H1 (cell line): ENCODE measurements at regions not wholly inside any gene's neighbourhood (a gene's known extent, or its start where the extent isn't known, plus 50 kb on each side); places are given as distances from the start of the nearest gene placed in this dataset.

Source experiments
- CTCF ChIA-PET: fragments of 300-600 bp; sonication (Branson Sonifier 250); formaldehyde crosslinking; loops from one replicate; lab custom pipeline; 2021; ENCODE audit not compliant: partially characterized antibody; lab: Charles Lee
- POLR2A ChIA-PET: fragments of 300-600 bp; sonication (Branson Sonifier 250); formaldehyde crosslinking; loops from one replicate; lab custom pipeline; 2021; ENCODE audit warnings: inconsistent platforms; ENCODE audit not compliant: partially characterized antibody; lab: Charles Lee
- DNase-seq, 2 experiments: peaks; one replicate each; pipeline versions ENCODE4 v3.0.0 to v3.0.0-alpha.2; 2010 to 2022; ENCODE audit warnings: low spot score in 2 of 2, low read depth in 1 of 2, mixed read lengths in 1 of 2
- FAIRE-seq: peaks from 2 replicates; lab custom pipeline; 2011; peaks lifted over from hg19 to GRCh38; lab: Jason Lieb, UNC
- H2AFZ ChIP-seq: 2 replicates; pipeline ENCODE4 v1.8.1; 2012; ENCODE audit warnings: low read length, inconsistent platforms
- H2AK5ac ChIP-seq: 2 replicates; pipeline ENCODE4 v1.6.1; 2013; ENCODE audit warnings: low read depth, low read length
- H2BK120ac ChIP-seq: replicated peaks from 2 replicates; pipeline ENCODE3; 2013; ENCODE audit warnings: low read depth, low read length, inconsistent platforms
- H2BK12ac ChIP-seq: 2 replicates; pipeline ENCODE4 v1.6.1; 2013; ENCODE audit warnings: low read depth, low read length
- H2BK15ac ChIP-seq: 2 replicates; pipeline ENCODE4 v1.6.1; 2013; ENCODE audit warnings: low read length
- H2BK20ac ChIP-seq: 2 replicates; pipeline ENCODE4 v1.6.1; 2013; ENCODE audit warnings: low read length
- H2BK5ac ChIP-seq: 2 replicates; pipeline ENCODE4 v1.6.1; 2013; ENCODE audit warnings: low read depth, low read length
- H3K14ac ChIP-seq: 2 replicates; pipeline ENCODE4 v1.6.1; 2013; ENCODE audit warnings: inconsistent platforms; ENCODE audit not compliant: insufficient read length
- H3K18ac ChIP-seq: 2 replicates; pipeline ENCODE4 v1.6.1; 2013; ENCODE audit warnings: low read length; ENCODE audit errors: extremely low read depth
- H3K23ac ChIP-seq: 2 replicates; pipeline ENCODE4 v1.6.1; 2013; ENCODE audit warnings: inconsistent platforms; ENCODE audit not compliant: insufficient read length
- H3K23me2 ChIP-seq: 2 replicates; pipeline ENCODE4 v1.6.1; 2013; ENCODE audit warnings: low read depth, low read length
- H3K27ac ChIP-seq: 2 replicates; pipeline ENCODE4 v1.6.1; 2011; ENCODE audit warnings: low read depth, low read length, inconsistent platforms
- H3K27me3 ChIP-seq, 4 experiments: replicated peaks in 1 of 4; 1 replicate in 1 of 4; 2 replicates in 3 of 4; pipeline versions ENCODE4 v1.6.1 to v1.8.1; 2011 to 2013; ENCODE audit warnings: low read length in 3 of 4, mild to moderate bottlenecking in 3 of 4, inconsistent platforms in 2 of 4, mixed read lengths in 2 of 4, moderate library complexity in 1 of 4; ENCODE audit not compliant: control insufficient read depth in 3 of 4, insufficient read depth in 3 of 4; ENCODE audit errors: extremely low read depth in 1 of 4
- H3K36me3 ChIP-seq, 4 experiments: 2 replicates each; pipeline versions ENCODE4 v1.6.1 to v1.8.1; 2011 to 2013; ENCODE audit warnings: mild to moderate bottlenecking in 4 of 4, low read length in 3 of 4, moderate library complexity in 2 of 4, control low read depth in 1 of 4, inconsistent platforms in 1 of 4; ENCODE audit not compliant: insufficient read depth in 4 of 4, control insufficient read depth in 2 of 4
- H3K4ac ChIP-seq: replicated peaks from 2 replicates; pipeline ENCODE3; 2013; ENCODE audit warnings: low read length, low read depth, mixed read lengths, inconsistent platforms; ENCODE audit not compliant: insufficient read length
- H3K4me1 ChIP-seq, 4 experiments: replicated peaks in 1 of 4; 1 replicate in 1 of 4; 2 replicates in 3 of 4; pipeline versions ENCODE4 v1.6.1 to v1.8.1; 2011 to 2013; ENCODE audit warnings: low read length in 3 of 4, inconsistent platforms in 2 of 4, mixed read lengths in 1 of 4; ENCODE audit not compliant: insufficient read depth in 4 of 4, control insufficient read depth in 3 of 4
- H3K4me2 ChIP-seq, 2 experiments: 2 replicates each; pipeline versions ENCODE4 v1.6.1 to v1.8.1; 2011 to 2013; ENCODE audit warnings: low read depth in 2 of 2, low read length in 2 of 2, control low read depth in 1 of 2, inconsistent platforms in 1 of 2, mild to moderate bottlenecking in 1 of 2; ENCODE audit not compliant: insufficient read depth in 1 of 2
- H3K4me3 ChIP-seq, 4 experiments: fragments of 200-600, 300-600 bp in 1 of 4; sonication (generic), shearing (Covaris generic), sonication (Bioruptor Twin) in 1 of 4; 2 replicates each; pipeline versions ENCODE4 v1.5.1 to v1.8.1; 2011 to 2016; ENCODE audit warnings: low read length in 4 of 4, low read depth in 3 of 4, control low read depth in 2 of 4, inconsistent platforms in 2 of 4, mild to moderate bottlenecking in 2 of 4, mixed read lengths in 1 of 4, moderate library complexity in 1 of 4; ENCODE audit not compliant: insufficient read depth in 2 of 4; ENCODE audit errors: extremely low read depth in 1 of 4
- H3K56ac ChIP-seq: replicated peaks from 2 replicates; pipeline ENCODE3; 2013; ENCODE audit warnings: low read depth, mild to moderate bottlenecking, mixed read lengths, low read length, inconsistent platforms; ENCODE audit not compliant: insufficient read length
- H3K79me1 ChIP-seq: 2 replicates; pipeline ENCODE4 v1.6.1; 2013; ENCODE audit warnings: low read depth, low read length, control low read depth
- H3K79me2 ChIP-seq, 2 experiments: 2 replicates each; pipeline versions ENCODE4 v1.6.1 to v1.8.1; 2012 to 2013; ENCODE audit warnings: low read length in 2 of 2, mild to moderate bottlenecking in 2 of 2, inconsistent platforms in 1 of 2; ENCODE audit not compliant: insufficient read depth in 2 of 2, control insufficient read depth in 1 of 2
- H3K9ac ChIP-seq, 4 experiments: replicated peaks in 1 of 4; 1 replicate in 1 of 4; 2 replicates in 3 of 4; pipeline versions ENCODE4 v1.6.1 to v1.8.1; 2011 to 2013; ENCODE audit warnings: low read depth in 3 of 4, low read length in 3 of 4, control low read depth in 2 of 4, mild to moderate bottlenecking in 2 of 4, moderate library complexity in 2 of 4, inconsistent platforms in 1 of 4; ENCODE audit errors: extremely low read depth in 1 of 4
- H3K9me3 ChIP-seq, 2 experiments: 2 replicates each; pipeline versions ENCODE4 v1.6.1 to v1.8.1; 2012 to 2013; ENCODE audit warnings: mild to moderate bottlenecking in 2 of 2, moderate library complexity in 2 of 2, control low read depth in 1 of 2, inconsistent platforms in 1 of 2, low read depth in 1 of 2, low read length in 1 of 2, mixed read lengths in 1 of 2; ENCODE audit not compliant: insufficient read depth in 2 of 2
- H4K20me1 ChIP-seq, 2 experiments: replicated peaks in 1 of 2; 2 replicates each; pipeline versions ENCODE3 to v1.8.1; 2011 to 2013; ENCODE audit warnings: inconsistent platforms in 2 of 2, low read length in 2 of 2, mild to moderate bottlenecking in 1 of 2; ENCODE audit not compliant: insufficient read depth in 2 of 2, control insufficient read depth in 1 of 2
- H4K5ac ChIP-seq: 2 replicates; pipeline ENCODE4 v1.6.1; 2013; ENCODE audit warnings: low read length, low read depth, mixed read lengths, inconsistent platforms; ENCODE audit not compliant: insufficient read length
- H4K8ac ChIP-seq: 2 replicates; pipeline ENCODE4 v1.8.0; 2013; ENCODE audit warnings: mild to moderate bottlenecking, moderate library complexity, low read length, inconsistent platforms; ENCODE audit not compliant: insufficient read depth; ENCODE audit errors: extremely low read depth
- H4K91ac ChIP-seq: replicated peaks from 2 replicates; pipeline ENCODE3; 2013; ENCODE audit warnings: low read length, mixed read lengths, inconsistent platforms; ENCODE audit not compliant: insufficient read length
- POLR2A ChIP-seq, 2 experiments: IDR thresholded peaks; 1 replicate in 1 of 2; 2 replicates in 1 of 2; pipeline ENCODE4 v1.6.1; 2011; ENCODE audit warnings: low read depth in 2 of 2, low read length in 2 of 2, mild to moderate bottlenecking in 2 of 2; ENCODE audit errors: control extremely low read depth in 1 of 2
- WGBS, 2 experiments: shearing (Covaris generic) in 1 of 2; methylation state at CpG; one replicate each; pipeline versions ENCODE4 v1.1.6 to v1.1.7; 2013 to 2015; ENCODE audit warnings: low lambda C conversion rate in 2 of 2, mixed read lengths in 2 of 2, inconsistent platforms in 1 of 2, low coverage in 1 of 2, missing lambda C conversion rate in 1 of 2; ENCODE audit not compliant: insufficient replicate concordance in 2 of 2, insufficient coverage in 1 of 2, insufficient read length in 1 of 2; ENCODE audit errors: extremely low coverage in 1 of 2, missing lambda C conversion rate in 1 of 2; 5-methylcytosine and 5-hydroxymethylcytosine counted together

DNA sequence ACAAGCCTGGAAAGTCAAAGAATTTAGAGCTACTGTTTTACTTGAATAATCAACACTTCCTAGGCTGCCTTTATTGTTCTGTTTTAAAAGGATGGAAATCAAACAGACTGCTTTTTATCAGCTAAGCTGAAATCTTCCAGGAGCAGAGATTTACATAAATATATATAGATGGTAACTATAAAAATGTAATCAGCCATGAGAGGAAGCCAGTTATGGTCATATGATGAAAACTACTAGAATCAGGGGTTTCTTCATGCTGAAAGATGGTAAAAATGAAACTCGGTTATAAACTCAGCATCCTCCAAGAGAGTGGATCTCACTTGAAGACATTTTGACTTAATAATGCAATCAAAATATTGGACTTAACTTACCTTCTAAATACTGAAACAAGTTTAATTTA, 413.0 kb downstream of the GXYLT1 start:
- CTCF ChIA-PET, result interaction anchor here (0.8 to 2.0 kb wide), 4 partner anchors 11 to 64 kb away, joined by 3 to 6 read pairs (median 4); no protein-coding TSS in a partner anchor

More for the DNA sequence above, 413.0 kb downstream of the GXYLT1 start:
- H4K5ac ChIP-seq, result no peak overlapping the region
- H3K79me2 ChIP-seq, result no peaks in the 10 kb centered on the region
- no peak overlapping the region for H2BK15ac ChIP-seq
- no peak overlapping the region for H3K9ac ChIP-seq
- no peaks in the 10 kb centered on the region for H3K36me3 ChIP-seq
- FAIRE-seq (no peak), DNase-seq (no peak)
- no peaks in the 10 kb centered on the region for H3K4me1 ChIP-seq
- no peak overlapping the region for H2BK12ac ChIP-seq
- WGBS, 2 experiments, result 100% methylated on average over 1 of the region's 1 CpG; no CpG with 5 or more reads in 1 of the 2 experiments
- no peak overlapping the region for H3K56ac ChIP-seq
- H3K27me3 ChIP-seq, result no peaks in the 10 kb centered on the region
- H3K23me2 ChIP-seq, result no peaks in the 10 kb centered on the region
- H2BK5ac ChIP-seq, result no peak overlapping the region
- H2AK5ac ChIP-seq, result no peak overlapping the region
- no peak overlapping the region for H3K4me3 ChIP-seq
- no peak for TF ChIP-seq POLR2A (IDR thresholded peaks at IDR 0.05; ENCODE audit: control extremely low read depth in 1 of 2, low read depth in 2 of 2, low read length in 2 of 2)
- no peak overlapping the region for H4K91ac ChIP-seq
- no peak overlapping the region for H2BK120ac ChIP-seq
- no peak overlapping the region for H3K4me2 ChIP-seq
- no peaks in the 10 kb centered on the region for H4K20me1 ChIP-seq
- H4K8ac ChIP-seq, result no peak overlapping the region
- no peaks in the 10 kb centered on the region for H3K9me3 ChIP-seq
- H3K27ac ChIP-seq, result no peak overlapping the region
- no peaks in the 10 kb centered on the region for H3K79me1 ChIP-seq
- H3K23ac ChIP-seq, result no peak overlapping the region
- no peak overlapping the region for H2BK20ac ChIP-seq
- no peak overlapping the region for H3K14ac ChIP-seq
- H3K4ac ChIP-seq, result no peak overlapping the region
- POLR2A ChIA-PET, result no interaction called here
- no peak overlapping the region for H3K18ac ChIP-seq
- H2AFZ ChIP-seq, result no peak overlapping the region
